D341Med (cell line): ENCODE measurements at regions not wholly inside any gene's neighbourhood (a gene's known extent, or its start where the extent isn't known, plus 50 kb on each side); places are given as distances from the start of the nearest gene placed in this dataset.

Source experiments
- DNase-seq: peaks from one replicate; pipeline ENCODE4 v3.0.0; 2012; ENCODE audit warnings: low spot score

DNA sequence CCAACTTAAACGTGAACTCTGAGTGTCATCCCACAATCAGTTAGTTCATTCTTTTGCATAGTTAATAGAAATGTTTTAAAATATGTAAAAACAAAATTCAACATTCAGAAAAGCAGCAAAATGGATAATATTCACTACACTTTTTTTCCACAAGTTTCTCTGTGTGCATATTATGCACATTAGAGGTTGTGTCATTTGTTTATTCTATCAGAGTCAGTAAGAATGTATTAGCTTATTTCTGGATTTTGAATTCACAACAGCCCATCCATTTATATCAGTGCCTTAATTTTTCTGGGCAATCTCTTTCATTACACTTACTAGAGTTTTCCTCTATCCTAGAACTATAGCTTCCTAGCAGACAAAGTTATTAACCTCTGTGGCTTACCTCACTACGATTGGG is 432.7 kb upstream of the SEMA3A start:
- no peak for DNase-seq

DNA sequence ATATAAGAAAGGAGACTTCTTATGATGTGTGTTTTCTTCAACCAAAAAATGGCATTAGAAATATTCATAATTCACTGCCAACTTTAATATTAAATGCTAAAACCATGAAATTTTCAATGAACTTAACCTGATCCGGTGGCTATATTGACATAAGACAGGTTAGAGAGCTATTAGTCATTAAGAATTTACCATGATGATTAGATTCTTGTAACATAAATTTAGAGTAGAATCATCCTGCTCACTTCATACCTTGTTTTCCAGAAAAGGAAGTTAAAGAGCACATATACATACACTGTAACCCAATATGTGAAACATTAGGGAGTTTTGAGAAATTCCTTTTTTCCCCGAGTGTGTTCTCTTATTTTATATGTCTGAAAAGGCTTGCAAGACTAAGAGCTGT is 430.3 kb upstream of the SEMA3A start:
- no peak for DNase-seq

DNA sequence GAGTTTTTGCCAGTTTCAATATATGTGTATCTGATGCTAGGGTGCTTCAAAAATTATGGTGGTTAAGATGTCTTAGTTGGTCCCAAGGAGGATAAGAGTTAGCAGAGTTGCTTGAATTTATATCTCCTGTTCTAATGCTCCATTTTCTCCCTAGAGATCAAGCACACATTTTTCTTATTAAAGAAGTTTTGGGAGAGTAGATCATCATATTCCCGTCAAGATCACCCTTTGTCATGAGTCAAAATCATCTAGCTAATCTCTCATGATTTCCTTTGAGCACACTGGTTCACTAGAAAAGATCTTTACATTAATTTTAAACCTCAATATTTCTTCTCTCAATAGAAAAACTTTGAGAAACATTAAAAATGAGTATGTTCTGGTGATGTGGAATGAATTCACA is 429.9 kb upstream of the SEMA3A start:
- no peak for DNase-seq

- no peak for DNase-seq
Measured at GRCh38 chr7:84617265-84618030, 422.9 kb upstream of the SEMA3A start.

- DNase-seq: no peak
Measured at GRCh38 chr7:84614821-84615501, 420.4 kb upstream of the SEMA3A start.

DNA sequence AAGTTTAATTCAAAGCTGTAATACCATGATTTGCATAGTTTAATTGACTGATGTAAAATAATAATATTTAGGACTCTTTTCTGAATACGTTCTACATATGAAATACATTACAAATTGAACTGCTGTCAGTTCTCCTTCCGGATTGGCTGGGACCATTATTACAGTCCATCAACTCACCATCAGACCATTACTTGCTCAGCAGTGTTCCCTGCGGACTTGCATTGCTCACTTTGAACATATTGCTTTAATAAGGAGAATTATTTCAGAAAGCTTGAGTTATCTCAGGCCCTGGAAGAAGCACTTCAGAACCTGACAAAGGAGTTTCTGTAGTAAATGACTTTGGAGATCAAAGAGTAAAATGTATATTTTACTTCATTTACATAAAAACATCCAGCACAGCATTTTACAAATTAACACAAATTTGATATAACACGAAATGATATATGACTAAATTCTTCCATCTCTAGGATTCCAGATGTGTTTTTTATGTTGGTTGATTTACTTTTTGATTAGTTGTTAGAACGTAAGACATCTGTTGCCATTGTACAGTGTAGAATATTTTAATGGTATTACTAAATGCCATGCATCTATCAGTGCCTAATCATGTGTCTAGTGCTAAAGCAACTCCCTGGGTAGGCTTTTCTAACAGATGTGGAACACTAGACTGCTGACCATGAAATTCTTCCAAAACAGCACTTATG is 418.5 kb upstream of the SEMA3A start:
- no peak for DNase-seq

- no peak for DNase-seq
Measured at GRCh38 chr7:84611391-84611790, 416.8 kb upstream of the SEMA3A start.

GRCh38 chr7:84610390-84610789 is 415.8 kb upstream of the SEMA3A start:
- DNase-seq: no peak

- DNase-seq: no peak
Measured at GRCh38 chr7:84605301-84605700, 410.7 kb upstream of the SEMA3A start.

DNA sequence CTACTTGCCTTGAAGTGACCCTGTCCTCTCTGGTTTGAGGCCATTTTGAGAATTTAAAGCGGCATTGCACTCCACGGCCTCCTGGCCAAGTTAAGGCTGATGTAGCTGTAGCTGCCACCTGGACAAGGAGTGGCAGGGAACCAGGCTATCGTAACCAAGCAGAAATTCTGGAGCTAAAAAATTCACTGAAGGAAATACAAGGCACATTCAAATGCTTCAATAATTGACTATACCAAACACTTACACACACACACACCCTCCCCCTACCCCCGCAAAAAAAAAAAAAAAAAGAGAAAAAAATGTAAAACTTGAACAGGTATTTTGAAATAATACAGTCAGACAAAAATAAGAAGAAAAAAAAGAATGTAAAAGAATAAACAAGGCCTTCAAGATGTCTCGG is 409.0 kb upstream of the SEMA3A start:
- no peak for DNase-seq

DNA sequence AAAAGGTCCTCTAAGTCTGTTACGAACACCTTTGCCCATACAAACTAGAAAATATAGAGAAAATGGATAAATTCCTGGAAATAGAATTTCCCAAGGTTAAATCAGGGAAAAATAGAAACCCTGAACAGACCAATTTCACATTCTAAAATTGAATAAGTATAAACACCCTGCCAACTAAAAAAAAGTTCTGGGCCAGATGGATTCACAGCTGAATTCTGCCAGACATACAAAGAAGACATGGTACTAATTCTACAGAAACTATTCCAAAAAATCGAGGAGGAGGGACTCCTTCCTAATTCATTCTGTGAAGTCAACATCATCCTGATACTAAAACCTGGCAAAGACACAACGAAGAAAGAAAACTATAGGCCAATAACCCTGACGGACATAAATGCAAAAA is 400.4 kb upstream of the SEMA3A start:
- no peak for DNase-seq

GRCh38 chr7:84591897-84592296 is 397.3 kb upstream of the SEMA3A start:
- DNase-seq: no peak

DNA sequence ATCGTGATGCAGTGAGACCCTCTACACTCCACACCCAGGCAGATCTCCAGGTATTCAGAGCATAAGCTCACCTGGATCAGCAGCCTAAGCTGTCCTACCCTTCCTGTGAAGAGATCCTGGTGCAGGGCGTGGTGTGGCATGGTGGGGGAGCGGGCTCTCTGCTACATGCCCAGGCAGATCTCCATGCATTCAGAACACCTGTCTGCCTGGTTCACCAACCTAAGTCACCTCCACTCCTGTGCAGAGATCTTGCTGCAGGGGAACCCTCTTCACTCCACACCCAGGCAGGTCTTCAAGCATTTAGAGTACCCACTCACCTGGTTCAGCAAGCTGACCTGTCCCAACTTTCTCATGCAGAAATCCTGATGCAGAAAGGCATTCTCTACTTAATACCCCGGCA is 394.4 kb upstream of the SEMA3A start:
- DNase-seq: no peak

DNA sequence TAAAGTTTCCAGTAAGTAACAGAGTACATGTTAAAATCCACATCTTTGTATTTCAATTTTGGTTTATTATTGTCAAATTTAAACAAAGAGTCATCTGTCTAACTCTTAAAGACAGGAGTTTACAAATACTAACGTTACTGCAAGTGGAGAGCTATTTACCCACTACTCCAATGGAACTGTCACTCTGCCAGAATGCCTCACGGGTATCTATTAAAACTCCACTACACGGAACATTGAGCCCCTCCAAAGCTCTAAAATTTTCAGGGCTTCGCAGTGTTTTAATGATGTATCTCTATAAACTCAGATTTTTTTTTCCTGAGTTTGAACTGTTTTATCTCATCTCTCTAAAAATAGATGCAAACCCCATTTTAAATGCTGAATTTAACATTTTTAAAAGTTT is 388.7 kb upstream of the SEMA3A start:
- no peak for DNase-seq

DNA sequence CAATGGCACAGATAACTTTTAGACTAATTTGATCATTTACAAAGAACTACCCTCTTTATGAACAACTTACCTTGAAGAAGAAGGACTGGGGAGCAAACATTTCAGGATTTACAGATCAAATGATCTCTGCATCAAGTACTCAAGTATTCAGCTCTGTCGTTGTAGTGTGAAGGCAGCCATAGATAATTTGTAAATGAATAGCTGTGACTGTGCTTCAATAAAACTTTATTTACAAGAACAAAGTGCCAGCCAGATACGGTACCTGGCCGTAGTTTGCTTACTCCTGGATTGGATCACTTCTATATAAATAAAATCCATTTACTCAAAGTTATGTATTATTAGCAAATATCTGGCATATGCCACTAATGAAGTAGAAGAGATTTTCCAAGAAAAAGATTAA is 388.2 kb upstream of the SEMA3A start:
- DNase-seq: no peak

DNA sequence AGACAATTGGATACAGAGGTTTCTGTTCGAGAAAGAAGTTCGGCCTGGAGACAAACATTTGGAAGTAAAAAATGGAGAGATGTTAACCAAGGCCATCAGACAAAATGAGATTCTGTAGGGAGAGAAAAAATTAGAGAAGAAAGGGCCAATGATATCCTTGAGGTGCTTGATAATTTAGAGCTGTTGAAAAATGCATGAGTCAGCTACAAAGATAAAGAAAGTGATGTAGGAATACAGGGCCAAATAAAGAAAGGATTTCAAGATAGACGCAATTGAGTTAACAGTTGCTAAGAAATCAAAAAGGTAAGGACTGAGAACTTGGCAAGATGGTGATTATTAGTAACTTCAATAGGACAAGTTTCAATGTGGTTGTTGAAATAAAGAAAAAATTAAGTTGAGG is 384.2 kb upstream of the SEMA3A start:
- no peak for DNase-seq

DNA sequence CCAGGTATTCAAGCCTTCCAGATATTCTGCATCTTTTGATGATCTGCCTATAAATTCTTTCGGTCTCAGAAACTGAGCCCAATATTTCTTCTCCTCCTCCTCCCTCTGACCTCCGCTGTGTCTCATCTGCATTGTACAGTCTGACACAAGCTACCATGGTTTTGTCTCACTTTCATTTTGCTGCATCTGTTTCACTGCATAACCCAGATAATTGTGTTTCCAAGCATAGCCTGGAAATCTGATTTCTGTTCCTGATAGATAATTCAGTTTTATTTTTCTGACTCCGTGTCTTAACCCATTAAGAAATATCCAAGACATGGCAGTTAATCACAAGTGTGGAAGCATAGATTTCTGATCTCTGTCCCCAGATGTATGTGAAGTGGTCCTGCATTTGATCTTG is 374.2 kb upstream of the SEMA3A start:
- DNase-seq: no peak

DNA sequence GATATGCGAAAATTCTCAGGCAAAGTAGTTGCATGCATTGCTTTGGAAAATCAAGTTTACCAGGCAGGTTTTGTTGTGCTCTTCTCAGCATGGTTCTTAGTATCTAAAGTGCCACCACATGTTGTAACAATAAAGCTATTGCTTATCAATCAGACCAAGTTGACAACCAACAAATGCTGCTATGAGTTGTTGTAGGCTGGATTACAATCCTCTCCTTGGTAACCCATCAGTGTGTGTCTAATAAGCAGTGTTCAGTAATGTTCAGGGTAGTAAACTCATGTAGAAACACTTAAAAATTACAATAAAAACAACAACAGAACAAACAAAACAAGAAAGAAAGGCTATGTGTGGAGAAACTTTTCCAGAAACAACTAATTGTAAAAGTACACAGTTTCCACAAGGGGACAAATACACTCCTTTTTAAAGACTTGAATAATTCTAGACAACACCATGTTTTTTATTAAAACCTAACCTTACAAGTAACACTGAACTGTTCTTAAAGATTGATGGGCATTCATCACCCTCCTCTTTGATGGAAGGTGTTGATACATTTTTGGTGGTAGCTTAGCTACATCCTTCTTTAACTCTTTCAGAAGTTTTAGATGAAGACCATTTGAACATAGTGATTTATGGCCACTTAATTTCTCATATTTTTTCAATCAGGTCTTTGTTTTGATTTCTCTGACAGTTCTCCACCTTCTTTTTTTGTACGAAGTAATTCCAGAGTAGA is 370.9 kb upstream of the SEMA3A start:
- DNase-seq: no peak

DNA sequence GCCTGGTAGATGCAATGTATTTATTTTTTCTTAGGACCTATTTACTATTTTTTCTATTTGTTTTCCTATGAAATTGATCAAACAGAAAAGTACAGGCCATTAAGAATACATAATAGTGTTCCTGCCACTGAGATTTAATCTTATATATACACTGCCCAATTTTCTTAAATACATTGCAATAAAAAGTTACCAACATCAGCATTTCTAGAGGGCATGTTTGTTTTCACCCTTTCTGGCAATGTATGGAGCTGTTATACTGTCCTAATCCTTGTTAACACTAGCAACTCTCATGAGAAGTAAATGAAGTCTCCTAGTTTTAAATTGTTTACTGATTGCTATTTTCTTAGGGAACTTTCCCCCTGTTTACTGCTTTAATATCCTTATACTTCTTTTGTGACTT is 359.1 kb upstream of the SEMA3A start:
- DNase-seq: no peak

DNA sequence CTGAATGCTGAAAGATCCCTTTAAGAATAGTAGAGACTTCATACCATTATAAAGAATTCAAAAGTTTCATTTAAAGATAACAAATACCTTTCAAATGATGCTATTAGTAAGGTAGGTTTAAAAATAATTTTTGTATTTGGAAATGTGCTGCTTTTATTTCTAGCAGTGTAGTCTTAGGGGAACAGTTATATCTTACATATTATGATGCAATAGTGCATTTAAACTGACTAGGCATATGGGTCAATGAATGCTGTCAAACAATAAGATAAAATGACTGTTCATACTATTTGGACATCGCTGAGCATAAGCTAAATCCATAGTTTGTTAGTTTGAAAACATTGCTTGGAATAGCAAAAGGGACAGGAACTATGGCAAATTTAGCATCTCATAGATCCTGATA is 354.8 kb upstream of the SEMA3A start:
- DNase-seq: no peak

DNA sequence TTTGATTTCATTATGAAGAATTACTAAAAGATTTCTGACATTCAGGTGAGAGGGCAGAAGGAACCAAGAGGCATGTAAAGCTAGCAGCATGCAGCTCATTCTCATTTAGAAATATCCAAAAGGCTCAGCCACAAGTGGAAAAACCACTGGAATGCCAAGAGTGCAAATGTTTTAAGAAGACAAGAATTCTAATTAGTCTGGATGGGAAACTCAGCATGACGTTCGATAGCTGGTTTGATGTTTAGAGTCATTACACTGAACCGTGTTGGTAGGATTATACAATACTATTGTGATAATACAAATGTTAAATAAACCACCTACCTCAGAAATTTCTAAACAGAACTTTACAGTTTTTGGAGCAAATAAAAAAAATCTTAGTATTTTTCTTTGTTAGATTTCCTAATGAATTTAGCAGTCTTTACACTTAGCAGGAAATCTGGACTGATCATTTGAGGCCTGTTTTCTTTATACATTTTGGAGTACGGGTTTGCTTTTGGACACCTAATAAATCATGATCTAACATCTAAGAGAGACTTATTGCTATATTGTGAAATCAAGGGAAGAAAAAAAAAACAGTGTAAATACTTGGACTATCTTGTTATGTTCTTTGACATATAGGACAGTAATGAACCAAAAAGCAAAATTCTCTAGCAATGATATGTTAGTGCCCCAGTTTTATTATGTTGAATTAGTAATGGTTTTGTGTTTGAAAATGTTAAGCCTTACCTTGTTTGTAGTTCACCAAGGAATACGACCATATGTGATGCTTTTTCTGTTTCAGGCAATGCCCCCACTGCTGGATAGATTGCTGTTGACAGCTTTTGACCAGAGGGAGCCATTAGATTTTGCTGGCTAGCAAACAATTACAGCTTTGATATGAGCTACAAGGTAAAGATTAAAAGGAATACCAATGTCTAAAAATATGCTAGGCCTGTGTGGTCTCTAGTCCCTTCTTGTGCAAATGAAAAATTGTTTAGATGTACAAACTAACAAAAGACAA is 354.1 kb upstream of the SEMA3A start:
- DNase-seq: no peak
